ENCODE measurements at regions not wholly inside any gene's neighbourhood (a gene's known extent, or its start where the extent isn't known, plus 50 kb on each side); places are given as distances from the start of the nearest gene placed in this dataset.

GRCh38 chr13:73697166-73697565 is 437.0 kb downstream of the KLF12 start:
- DNase-seq = no peak

- no peak for DNase-seq
Measured at GRCh38 chr13:73696713-73697112, 437.5 kb downstream of the KLF12 start.

- no peak for DNase-seq
Measured at GRCh38 chr13:73696271-73696670, 437.9 kb downstream of the KLF12 start.

GRCh38 chr13:73695325-73695724 is 438.9 kb downstream of the KLF12 start:
- DNase-seq = no peak

GRCh38 chr13:73693215-73693614 is 441.0 kb downstream of the KLF12 start:
- DNase-seq = no peak

GRCh38 chr13:73691891-73692290 is 442.3 kb downstream of the KLF12 start:
- DNase-seq = no peak

GRCh38 chr13:73687929-73688328 is 446.3 kb downstream of the KLF12 start:
- DNase-seq = no peak

GRCh38 chr13:73687087-73687486 is 447.1 kb downstream of the KLF12 start:
- DNase-seq = no peak

- no peak for DNase-seq
Measured at GRCh38 chr13:73684750-73685149, 449.5 kb downstream of the KLF12 start.

- no peak for DNase-seq
Measured at GRCh38 chr13:73684286-73684685, 449.9 kb downstream of the KLF12 start.

GRCh38 chr13:73683746-73684145 is 450.5 kb downstream of the KLF12 start:
- DNase-seq = no peak

- no peak for DNase-seq
Measured at GRCh38 chr13:73681779-73682178, 452.4 kb downstream of the KLF12 start.

GRCh38 chr13:73681015-73681414 is 453.2 kb downstream of the KLF12 start:
- DNase-seq = no peak

GRCh38 chr13:73677048-73677601 is 457.1 kb downstream of the KLF12 start:
- no peak for DNase-seq

- no peak for DNase-seq
Measured at GRCh38 chr13:73676550-73677047, 457.6 kb downstream of the KLF12 start.

- DNase-seq = no peak
Measured at GRCh38 chr13:73675821-73676220, 458.4 kb downstream of the KLF12 start.

GRCh38 chr13:73674570-73674969 is 459.6 kb downstream of the KLF12 start:
- DNase-seq = no peak

GRCh38 chr13:73673931-73674330 is 460.3 kb downstream of the KLF12 start:
- no peak for DNase-seq

- no peak for DNase-seq
Measured at GRCh38 chr13:73672492-73672891, 461.7 kb downstream of the KLF12 start.

GRCh38 chr13:73671732-73672131 is 462.5 kb downstream of the KLF12 start:
- no peak for DNase-seq

GRCh38 chr13:73671011-73671410 is 463.2 kb downstream of the KLF12 start:
- no peak for DNase-seq

- no peak for DNase-seq
Measured at GRCh38 chr13:73667756-73668155, 466.4 kb downstream of the KLF12 start.

- no peak for DNase-seq
Measured at GRCh38 chr13:73665261-73665660, 468.9 kb downstream of the KLF12 start.

GRCh38 chr13:73664851-73665250 is 469.4 kb downstream of the KLF12 start:
- DNase-seq = no peak

GRCh38 chr13:73662833-73663232 is 471.4 kb downstream of the KLF12 start:
- DNase-seq = no peak
